HG03575 (cell line): ENCODE measurements at regions not wholly inside any gene's neighbourhood (a gene's known extent, or its start where the extent isn't known, plus 50 kb on each side); places are given as distances from the start of the nearest gene placed in this dataset.

Experiments used
- ATAC-seq: cut with Tn5 transposase; IDR thresholded peaks from one replicate; pipeline ENCODE4 v1.9.1; 2021; ENCODE audit not compliant: unreplicated experiment, insufficient number of reproducible peaks, low FRiP score; ENCODE audit errors: extremely low read depth

- no peak for ATAC-seq
Observed at GRCh38 chr3:67312155-67312554, 314.0 kb downstream of the KBTBD8 start.

DNA sequence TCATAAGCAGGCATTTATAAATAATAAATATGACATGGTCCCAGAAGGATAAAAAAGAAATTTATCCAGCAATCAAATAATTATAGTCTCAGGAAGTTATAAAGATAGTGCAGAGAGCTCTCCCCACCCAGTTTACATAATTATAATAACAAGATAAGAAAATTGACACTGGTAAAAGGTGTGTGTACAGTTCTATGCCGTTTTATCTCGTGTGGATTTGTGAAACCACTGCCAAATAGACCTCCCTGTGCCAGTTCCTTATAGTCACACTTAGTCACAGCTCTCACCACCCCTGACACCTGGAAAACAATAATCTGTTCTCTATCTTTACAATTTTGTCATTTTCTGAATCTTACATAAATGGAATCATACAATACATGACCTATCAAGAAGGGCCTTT is 320.1 kb downstream of the KBTBD8 start:
- no peak for ATAC-seq

- ATAC-seq: no peak
Observed at GRCh38 chr3:67324554-67324953, 326.4 kb downstream of the KBTBD8 start.
